ENCODE measurements at regions not wholly inside any gene's neighbourhood (a gene's known extent, or its start where the extent isn't known, plus 50 kb on each side); places are given as distances from the start of the nearest gene placed in this dataset.

- no peak overlapping the region for H3K4me3 ChIP-seq
- DNase-seq = no peak
- H3K36me3 ChIP-seq = no peaks in the 10 kb centered on the region
- H3K27me3 ChIP-seq = no peaks in the 10 kb centered on the region
- H3K9me3 ChIP-seq = no peaks in the 10 kb centered on the region
Measured at GRCh38 chr18:40524881-40525280, 1430.2 kb upstream of the PIK3C3 start.

- H3K9me3 ChIP-seq = no peaks in the 10 kb centered on the region
- no peak for DNase-seq
- H3K4me3 ChIP-seq = no peak overlapping the region
- no peaks in the 10 kb centered on the region for H3K27me3 ChIP-seq
- no peaks in the 10 kb centered on the region for H3K36me3 ChIP-seq
Measured at GRCh38 chr18:40523287-40523686, 1431.7 kb upstream of the PIK3C3 start.

- no peak for DNase-seq
- H3K9me3 ChIP-seq = no peaks in the 10 kb centered on the region
- no peaks in the 10 kb centered on the region for H3K36me3 ChIP-seq
- no peak overlapping the region for H3K4me3 ChIP-seq
- H3K27me3 ChIP-seq = no peaks in the 10 kb centered on the region
Measured at GRCh38 chr18:40501026-40501425, 1454.0 kb upstream of the PIK3C3 start.

- no peak for DNase-seq
- no peak overlapping the region for H3K4me3 ChIP-seq
- no peaks in the 10 kb centered on the region for H3K36me3 ChIP-seq
- no peaks in the 10 kb centered on the region for H3K27me3 ChIP-seq
- no peaks in the 10 kb centered on the region for H3K9me3 ChIP-seq
Measured at GRCh38 chr18:40494603-40495002, 1460.4 kb upstream of the PIK3C3 start.

- Histone ChIP-seq H3K36me3 (no peaks in the 10 kb centered on the region), H3K4me3 (no peak overlapping the region), H3K27me3 (no peaks in the 10 kb centered on the region), H3K9me3 (no peaks in the 10 kb centered on the region)
- DNase-seq = no peak
Measured at GRCh38 chr18:40493316-40493715, 1461.7 kb upstream of the PIK3C3 start.

GRCh38 chr18:40489301-40489700 lies 1465.7 kb upstream of the PIK3C3 start:
- Histone ChIP-seq H3K9me3 (no peaks in the 10 kb centered on the region), H3K4me3 (no peak overlapping the region), H3K36me3 (no peaks in the 10 kb centered on the region), H3K27me3 (no peaks in the 10 kb centered on the region)
- no peak for DNase-seq

- Histone ChIP-seq H3K9me3 (no peaks in the 10 kb centered on the region), H3K4me3 (no peak overlapping the region)
- DNase-seq = no peak
Measured at GRCh38 chr18:40485318-40485717, 1469.7 kb upstream of the PIK3C3 start.

GRCh38 chr18:40473221-40474029 lies 1481.6 kb upstream of the PIK3C3 start:
- Histone ChIP-seq H3K9me3 (no peaks in the 10 kb centered on the region), H3K36me3 (no peaks in the 10 kb centered on the region), H3K27me3 (no peaks in the 10 kb centered on the region), H3K4me3 (no peak overlapping the region)
- no peak for DNase-seq

More at GRCh38 chr18:40485318-40485717, 1469.7 kb upstream of the PIK3C3 start:
- Histone ChIP-seq H3K27me3 (no peaks in the 10 kb centered on the region), H3K36me3 (no peaks in the 10 kb centered on the region)

- H3K36me3 ChIP-seq = no peaks in the 10 kb centered on the region
- no peaks in the 10 kb centered on the region for H3K27me3 ChIP-seq
- DNase-seq = no peak
- no peaks in the 10 kb centered on the region for H3K9me3 ChIP-seq
- no peak overlapping the region for H3K4me3 ChIP-seq
Measured at GRCh38 chr18:40470723-40471122, 1484.3 kb upstream of the PIK3C3 start.

- no peaks in the 10 kb centered on the region for H3K27me3 ChIP-seq
- DNase-seq = no peak
- H3K4me3 ChIP-seq = no peak overlapping the region
- H3K36me3 ChIP-seq = no peaks in the 10 kb centered on the region
- no peaks in the 10 kb centered on the region for H3K9me3 ChIP-seq
Measured at GRCh38 chr18:40469851-40470250, 1485.2 kb upstream of the PIK3C3 start.

GRCh38 chr18:40469316-40469715 lies 1485.7 kb upstream of the PIK3C3 start:
- Histone ChIP-seq H3K36me3 (no peaks in the 10 kb centered on the region), H3K9me3 (no peaks in the 10 kb centered on the region), H3K27me3 (no peaks in the 10 kb centered on the region), H3K4me3 (no peak overlapping the region)
- no peak for DNase-seq

- no peaks in the 10 kb centered on the region for H3K27me3 ChIP-seq
- DNase-seq = no peak
- H3K9me3 ChIP-seq = no peaks in the 10 kb centered on the region
- no peak overlapping the region for H3K4me3 ChIP-seq
- no peaks in the 10 kb centered on the region for H3K36me3 ChIP-seq
Measured at GRCh38 chr18:40464032-40464431, 1491.0 kb upstream of the PIK3C3 start.

- no peak for DNase-seq
- Histone ChIP-seq H3K27me3 (no peaks in the 10 kb centered on the region), H3K4me3 (no peak overlapping the region)
Measured at GRCh38 chr18:40453903-40454302, 1501.1 kb upstream of the PIK3C3 start.

GRCh38 chr18:40452599-40452998 lies 1502.4 kb upstream of the PIK3C3 start:
- H3K36me3 ChIP-seq = no peaks in the 10 kb centered on the region
- H3K9me3 ChIP-seq = no peaks in the 10 kb centered on the region
- H3K4me3 ChIP-seq = no peak overlapping the region
- no peaks in the 10 kb centered on the region for H3K27me3 ChIP-seq
- DNase-seq = no peak

More at GRCh38 chr18:40453903-40454302, 1501.1 kb upstream of the PIK3C3 start:
- no peaks in the 10 kb centered on the region for H3K9me3 ChIP-seq
- no peaks in the 10 kb centered on the region for H3K36me3 ChIP-seq

GRCh38 chr18:40450751-40451150 lies 1504.3 kb upstream of the PIK3C3 start:
- no peaks in the 10 kb centered on the region for H3K36me3 ChIP-seq
- H3K4me3 ChIP-seq = no peak overlapping the region
- no peaks in the 10 kb centered on the region for H3K27me3 ChIP-seq
- H3K9me3 ChIP-seq = no peaks in the 10 kb centered on the region
- no peak for DNase-seq

GRCh38 chr18:40447820-40448219 lies 1507.2 kb upstream of the PIK3C3 start:
- DNase-seq = no peak
- no peak overlapping the region for H3K4me3 ChIP-seq
- H3K27me3 ChIP-seq = no peaks in the 10 kb centered on the region
- H3K36me3 ChIP-seq = no peaks in the 10 kb centered on the region
- H3K9me3 ChIP-seq = no peaks in the 10 kb centered on the region

GRCh38 chr18:40440088-40440487 lies 1514.9 kb upstream of the PIK3C3 start:
- Histone ChIP-seq H3K36me3 (no peaks in the 10 kb centered on the region), H3K4me3 (no peak overlapping the region)
- DNase-seq = no peak

GRCh38 chr18:40437517-40437916 lies 1517.5 kb upstream of the PIK3C3 start:
- DNase-seq = no peak
- Histone ChIP-seq H3K36me3 (no peaks in the 10 kb centered on the region), H3K9me3 (no peaks in the 10 kb centered on the region), H3K27me3 (no peaks in the 10 kb centered on the region), H3K4me3 (no peak overlapping the region)

More at GRCh38 chr18:40440088-40440487, 1514.9 kb upstream of the PIK3C3 start:
- H3K27me3 ChIP-seq = no peaks in the 10 kb centered on the region
- no peaks in the 10 kb centered on the region for H3K9me3 ChIP-seq

Data from MG63 (cell line).